ENCODE measurements at regions not wholly inside any gene's neighbourhood (a gene's known extent, or its start where the extent isn't known, plus 50 kb on each side); places are given as distances from the start of the nearest gene placed in this dataset.
"Not testable (repeated sequence)": the region's sequence is repeated elsewhere in the genome, so short reads cannot be mapped to it uniquely, and the experiment has no call there.

DNA sequence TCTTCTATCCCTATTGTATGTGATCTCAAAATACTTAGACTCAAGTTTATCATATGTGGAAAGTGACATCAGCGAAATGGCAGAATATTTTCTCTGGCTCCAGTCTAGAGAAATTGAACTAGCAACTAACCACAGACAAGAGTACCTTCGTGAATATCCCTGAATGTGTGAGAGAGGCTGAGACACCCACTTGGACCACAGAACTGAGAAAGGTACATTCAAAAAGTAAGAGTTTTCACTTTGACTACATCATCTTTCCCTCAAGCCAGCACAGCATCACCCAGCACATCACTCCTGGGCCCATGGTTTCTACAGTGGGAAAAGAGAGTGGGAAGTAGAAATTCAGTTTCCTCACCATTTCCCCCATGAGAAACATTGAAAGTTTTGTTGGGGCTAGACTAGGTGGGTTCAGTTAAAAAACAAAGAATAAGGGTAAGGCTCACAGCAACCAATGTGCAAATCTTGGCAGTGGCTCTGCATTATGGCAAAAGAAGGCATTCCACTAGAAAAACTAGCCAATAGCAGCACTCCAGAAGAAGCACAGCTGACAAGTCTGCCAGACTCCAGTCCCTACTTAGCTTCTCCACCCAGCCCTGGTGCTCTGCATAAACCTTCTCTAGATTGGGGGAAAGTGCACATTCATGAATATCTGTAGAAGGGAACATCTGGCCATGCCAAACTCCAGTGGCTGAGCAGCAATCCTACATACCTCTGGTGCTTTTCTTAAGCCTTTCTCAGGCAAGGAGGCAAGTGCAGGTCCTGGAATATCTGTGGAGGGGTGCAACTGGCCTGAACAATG lies 225.6 kb upstream of the VLDLR start:
- H3K4me1 ChIP-seq (ENCODE audit: insufficient read depth, low read length), result no peaks in the 10 kb centered on the region
- H3K36me3 ChIP-seq (ENCODE audit: insufficient read depth, low read length), result no peaks in the 10 kb centered on the region
- H3K4me3 ChIP-seq (ENCODE audit: insufficient read depth, low read depth, low read length), result no peak overlapping the region
- TF ChIP-seq EZH2 (IDR thresholded peaks at IDR 0.05; ENCODE audit: insufficient read depth, low read length), result no peak
- TF ChIP-seq, protein P1, sequence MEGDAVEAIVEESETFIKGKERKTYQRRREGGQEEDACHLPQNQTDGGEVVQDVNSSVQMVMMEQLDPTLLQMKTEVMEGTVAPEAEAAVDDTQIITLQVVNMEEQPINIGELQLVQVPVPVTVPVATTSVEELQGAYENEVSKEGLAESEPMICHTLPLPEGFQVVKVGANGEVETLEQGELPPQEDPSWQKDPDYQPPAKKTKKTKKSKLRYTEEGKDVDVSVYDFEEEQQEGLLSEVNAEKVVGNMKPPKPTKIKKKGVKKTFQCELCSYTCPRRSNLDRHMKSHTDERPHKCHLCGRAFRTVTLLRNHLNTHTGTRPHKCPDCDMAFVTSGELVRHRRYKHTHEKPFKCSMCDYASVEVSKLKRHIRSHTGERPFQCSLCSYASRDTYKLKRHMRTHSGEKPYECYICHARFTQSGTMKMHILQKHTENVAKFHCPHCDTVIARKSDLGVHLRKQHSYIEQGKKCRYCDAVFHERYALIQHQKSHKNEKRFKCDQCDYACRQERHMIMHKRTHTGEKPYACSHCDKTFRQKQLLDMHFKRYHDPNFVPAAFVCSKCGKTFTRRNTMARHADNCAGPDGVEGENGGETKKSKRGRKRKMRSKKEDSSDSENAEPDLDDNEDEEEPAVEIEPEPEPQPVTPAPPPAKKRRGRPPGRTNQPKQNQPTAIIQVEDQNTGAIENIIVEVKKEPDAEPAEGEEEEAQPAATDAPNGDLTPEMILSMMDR (IDR thresholded peaks at IDR 0.05; ENCODE audit: insufficient read depth, low read depth, low read length), result no peak
- Mint-ChIP-seq H3K36me3 (ENCODE audit: low read depth, unreplicated experiment) (no peaks in the 10 kb centered on the region), H3K27ac (ENCODE audit: unreplicated experiment) (no peak overlapping the region), H3K27me3 (ENCODE audit: low read depth, unreplicated experiment) (no peaks in the 10 kb centered on the region), H3K9me3 (ENCODE audit: unreplicated experiment) (peaks cover 6% of the 10 kb centered on the region), H3K4me1 (ENCODE audit: low read depth, unreplicated experiment) (no peaks in the 10 kb centered on the region), H3K4me3 (ENCODE audit: unreplicated experiment) (no peak overlapping the region)
- FAIRE-seq (no peak), DNase-seq (ENCODE audit: low read depth) (no peak)
- no peaks in the 10 kb centered on the region for H4K20me1 ChIP-seq (ENCODE audit: insufficient read depth, low read length)
- H2AFZ ChIP-seq (ENCODE audit: low read depth, low read length), result no peak overlapping the region
- H3K79me2 ChIP-seq (ENCODE audit: insufficient read depth, low read length), result no peaks in the 10 kb centered on the region
- no peak overlapping the region for H3K9ac ChIP-seq (ENCODE audit: low read length)
- H3K9me3 ChIP-seq (ENCODE audit: insufficient read depth, low read depth, low read length), result no peaks in the 10 kb centered on the region
- H3K27ac ChIP-seq (ENCODE audit: low read depth, low read length), result no peak overlapping the region
- no peaks in the 10 kb centered on the region for H3K27me3 ChIP-seq (ENCODE audit: insufficient read depth, low read length)
- no peak overlapping the region for H3K4me2 ChIP-seq (ENCODE audit: low read length)

DNA sequence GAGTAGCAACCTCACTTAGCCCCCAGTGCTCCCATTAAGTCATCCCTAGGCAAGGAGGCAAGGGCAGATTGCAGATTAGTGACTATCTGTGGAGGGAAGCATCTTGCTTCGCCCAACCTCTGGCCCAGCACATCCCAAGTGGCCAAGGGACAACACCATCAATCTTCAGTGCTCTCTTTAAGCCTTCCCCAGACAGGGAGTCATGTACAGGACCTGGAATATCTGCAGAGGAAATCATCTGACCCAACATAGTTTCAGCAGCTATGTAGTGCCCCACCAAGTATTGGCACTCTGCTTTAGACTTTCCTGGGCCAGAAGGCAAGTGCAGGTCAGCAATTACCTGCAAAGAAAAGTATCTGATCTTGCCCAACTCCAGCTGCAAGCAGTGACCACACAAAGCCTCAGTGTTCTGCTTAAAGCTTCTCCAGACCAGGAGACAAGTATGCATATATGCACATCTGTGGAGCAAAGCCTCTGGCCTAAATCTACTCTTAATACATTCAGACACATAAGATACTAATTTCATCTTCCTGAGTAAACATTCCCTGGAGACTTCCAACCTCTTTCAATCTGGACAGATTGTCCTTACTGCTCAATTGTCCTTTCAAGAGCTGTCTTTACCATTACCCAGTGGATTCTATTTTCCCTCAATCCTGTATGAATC lies 224.8 kb upstream of the VLDLR start:
- no peaks in the 10 kb centered on the region for H3K36me3 ChIP-seq (ENCODE audit: insufficient read depth, low read length)
- H3K4me2 ChIP-seq (ENCODE audit: low read length), result no peak overlapping the region
- no peaks in the 10 kb centered on the region for H3K9me3 ChIP-seq (ENCODE audit: insufficient read depth, low read depth, low read length)
- no peaks in the 10 kb centered on the region for H3K79me2 ChIP-seq (ENCODE audit: insufficient read depth, low read length)
- Mint-ChIP-seq H3K27ac (ENCODE audit: unreplicated experiment) (no peak overlapping the region), H3K27me3 (ENCODE audit: low read depth, unreplicated experiment) (no peaks in the 10 kb centered on the region), H3K36me3 (ENCODE audit: low read depth, unreplicated experiment) (no peaks in the 10 kb centered on the region), H3K9me3 (ENCODE audit: unreplicated experiment) (peaks cover 6% of the 10 kb centered on the region), H3K4me1 (ENCODE audit: low read depth, unreplicated experiment) (peaks cover 2% of the 10 kb centered on the region), H3K4me3 (ENCODE audit: unreplicated experiment) (no peak overlapping the region)
- no peak overlapping the region for H3K4me3 ChIP-seq (ENCODE audit: insufficient read depth, low read depth, low read length)
- no peak overlapping the region for H3K9ac ChIP-seq (ENCODE audit: low read length)
- no peak for TF ChIP-seq EZH2 (IDR thresholded peaks at IDR 0.05; ENCODE audit: insufficient read depth, low read length)
- TF ChIP-seq, protein P1 (IDR thresholded peaks at IDR 0.05; ENCODE audit: insufficient read depth, low read depth, low read length), result no peak
- no peaks in the 10 kb centered on the region for H3K27me3 ChIP-seq (ENCODE audit: insufficient read depth, low read length)
- no peak overlapping the region for H2AFZ ChIP-seq (ENCODE audit: low read depth, low read length)
- H3K4me1 ChIP-seq (ENCODE audit: insufficient read depth, low read length), result no peaks in the 10 kb centered on the region
- FAIRE-seq (no peak), DNase-seq (ENCODE audit: low read depth) (no peak)
- no peak overlapping the region for H3K27ac ChIP-seq (ENCODE audit: low read depth, low read length)
- H4K20me1 ChIP-seq (ENCODE audit: insufficient read depth, low read length), result no peaks in the 10 kb centered on the region

DNA sequence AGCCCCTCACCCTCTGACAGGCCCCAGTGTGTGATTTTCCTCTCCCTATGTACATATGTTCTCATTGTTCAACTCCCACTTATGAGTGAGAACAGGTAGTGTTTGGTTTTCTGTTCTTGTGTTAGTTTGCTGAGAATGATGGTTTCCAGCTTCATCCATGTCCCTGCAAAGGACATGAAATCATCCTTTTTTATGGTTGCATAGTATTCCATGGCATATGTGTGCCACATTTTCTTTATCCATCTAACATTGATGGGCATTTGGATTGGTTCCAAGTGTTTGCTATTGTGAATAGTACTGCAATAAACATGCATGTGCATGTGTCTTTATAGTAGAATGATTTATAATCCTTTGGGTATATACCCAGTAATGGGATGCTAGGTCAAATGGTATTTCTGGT lies 223.7 kb upstream of the VLDLR start:
- not testable (repeated sequence) for H3K36me3 Mint-ChIP-seq (ENCODE audit: low read depth, unreplicated experiment); H3K27me3 Mint-ChIP-seq (ENCODE audit: low read depth, unreplicated experiment); H3K27ac Mint-ChIP-seq (ENCODE audit: unreplicated experiment); H3K27me3 ChIP-seq (ENCODE audit: insufficient read depth, low read length); H2AFZ ChIP-seq (ENCODE audit: low read depth, low read length); H3K27ac ChIP-seq (ENCODE audit: low read depth, low read length); H3K4me3 ChIP-seq (ENCODE audit: insufficient read depth, low read depth, low read length); H4K20me1 ChIP-seq (ENCODE audit: insufficient read depth, low read length); FAIRE-seq; H3K79me2 ChIP-seq (ENCODE audit: insufficient read depth, low read length); H3K4me3 Mint-ChIP-seq (ENCODE audit: unreplicated experiment); H3K9ac ChIP-seq (ENCODE audit: low read length); H3K9me3 ChIP-seq (ENCODE audit: insufficient read depth, low read depth, low read length); DNase-seq (ENCODE audit: low read depth); H3K4me1 ChIP-seq (ENCODE audit: insufficient read depth, low read length); H3K36me3 ChIP-seq (ENCODE audit: insufficient read depth, low read length); H3K4me2 ChIP-seq (ENCODE audit: low read length); H3K4me1 Mint-ChIP-seq (ENCODE audit: low read depth, unreplicated experiment)
- peaks cover 12% of the 10 kb centered on the region for H3K9me3 Mint-ChIP-seq (ENCODE audit: unreplicated experiment)

DNA sequence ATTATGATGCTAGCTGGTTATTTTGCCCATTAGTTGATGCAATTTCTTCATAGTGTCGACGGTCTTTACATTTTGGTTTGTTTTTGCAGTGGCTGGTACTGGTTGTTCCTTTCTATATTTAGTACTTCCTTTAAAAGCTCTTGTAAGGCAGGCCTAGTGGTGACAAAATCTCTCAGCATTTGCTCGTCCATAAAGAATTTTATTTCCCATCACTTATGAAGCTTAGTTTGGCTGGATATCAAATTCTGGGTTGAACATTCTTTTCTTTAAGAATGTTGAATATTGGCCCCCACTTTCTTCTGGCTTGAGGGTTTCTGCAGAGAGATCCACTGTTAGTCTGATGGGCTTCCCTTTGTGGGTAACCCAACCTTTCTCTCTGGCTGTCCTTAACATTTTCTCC lies 219.8 kb upstream of the VLDLR start:
- H3K4me2 ChIP-seq (ENCODE audit: low read length); DNase-seq (ENCODE audit: low read depth); H3K9ac ChIP-seq (ENCODE audit: low read length); H3K9me3 ChIP-seq (ENCODE audit: insufficient read depth, low read depth, low read length); H3K4me3 Mint-ChIP-seq (ENCODE audit: unreplicated experiment); H4K20me1 ChIP-seq (ENCODE audit: insufficient read depth, low read length); H3K36me3 ChIP-seq (ENCODE audit: insufficient read depth, low read length); H3K27me3 Mint-ChIP-seq (ENCODE audit: low read depth, unreplicated experiment); H3K4me1 Mint-ChIP-seq (ENCODE audit: low read depth, unreplicated experiment); H3K4me1 ChIP-seq (ENCODE audit: insufficient read depth, low read length); H3K36me3 Mint-ChIP-seq (ENCODE audit: low read depth, unreplicated experiment); H3K4me3 ChIP-seq (ENCODE audit: insufficient read depth, low read depth, low read length); H3K27ac Mint-ChIP-seq (ENCODE audit: unreplicated experiment); FAIRE-seq; H2AFZ ChIP-seq (ENCODE audit: low read depth, low read length); H3K27me3 ChIP-seq (ENCODE audit: insufficient read depth, low read length); H3K27ac ChIP-seq (ENCODE audit: low read depth, low read length); H3K79me2 ChIP-seq (ENCODE audit: insufficient read depth, low read length): not testable (repeated sequence)
- peaks cover 20% of the 10 kb centered on the region for H3K9me3 Mint-ChIP-seq (ENCODE audit: unreplicated experiment)

All from astrocyte (in vitro differentiated cells and primary cell).